WTC11 (cell line): ENCODE measurements at regions not wholly inside any gene's neighbourhood (a gene's known extent, or its start where the extent isn't known, plus 50 kb on each side); places are given as distances from the start of the nearest gene placed in this dataset.

ENCODE experiments used
- ATAC-seq: fragments of 200-7000 bp; cut with Tn5 transposase; 2 replicates; pipeline ENCODE4 v1.10.0; 2021; ENCODE audit warnings: mild to moderate bottlenecking, moderate library complexity
- CTCF ChIA-PET: fragments of 300-600 bp; sonication (Branson Sonifier 250); formaldehyde crosslinking; loops from one replicate; lab custom pipeline; 2021; ENCODE audit warnings: antibody characterized with exemption; lab: Charles Lee
- POLR2A ChIA-PET: fragments of 350-600 bp; sonication (Branson Sonifier 250); formaldehyde crosslinking; loops from one replicate; lab custom pipeline; 2021; ENCODE audit warnings: antibody characterized with exemption; lab: Charles Lee
- DNase-seq: peaks from one replicate; pipeline ENCODE4 v3.0.0; 2021; ENCODE audit warnings: low spot score
- H3K27ac Mint-ChIP-seq: 2 replicates; pipeline ENCODE4 v1.8.0; 2021; ENCODE audit warnings: mixed read lengths
- H3K27me3 Mint-ChIP-seq: 2 replicates; pipeline ENCODE4 v1.8.0; 2021; ENCODE audit warnings: low read depth, mild to moderate bottlenecking, moderate library complexity, mixed read lengths
- H3K36me3 Mint-ChIP-seq: 2 replicates; pipeline ENCODE4 v1.8.0; 2021; ENCODE audit warnings: mixed read lengths
- H3K4me1 Mint-ChIP-seq: 2 replicates; pipeline ENCODE4 v1.8.0; 2022; ENCODE audit warnings: mixed read lengths
- H3K4me3 Mint-ChIP-seq: 2 replicates; pipeline ENCODE4 v1.8.0; 2021; ENCODE audit warnings: mild to moderate bottlenecking, moderate library complexity, mixed read lengths
- H3K9me3 Mint-ChIP-seq: 2 replicates; pipeline ENCODE4 v1.8.0; 2021; ENCODE audit warnings: mixed read lengths
- AFF4 ChIP-seq: sonication (generic); formaldehyde crosslinking; IDR thresholded peaks from 2 replicates; pipeline ENCODE4 v1.8.1; 2023; ENCODE audit warnings: mild to moderate bottlenecking, missing genetic modification reagents, borderline replicate concordance
- ATF3 ChIP-seq: sonication (generic); formaldehyde crosslinking; conservative IDR thresholded peaks from 2 replicates; pipeline ENCODE4 v1.8.1; 2022; ENCODE audit warnings: mild to moderate bottlenecking, missing genetic modification reagents
- CBFB ChIP-seq: sonication (generic); formaldehyde crosslinking; IDR thresholded peaks from 2 replicates; pipeline ENCODE4 v1.8.1; 2022; ENCODE audit warnings: mild to moderate bottlenecking, low read depth, missing genetic modification reagents
- FOXP1 ChIP-seq: sonication (generic); formaldehyde crosslinking; IDR thresholded peaks from 2 replicates; pipeline ENCODE4 v1.8.0; 2022; ENCODE audit warnings: missing genetic modification reagents, mild to moderate bottlenecking, moderate library complexity, borderline replicate concordance
- HMGA2 ChIP-seq: fragments of 250-450 bp; sonication (Bioruptor Pico); IDR thresholded peaks from 2 replicates; pipeline ENCODE4 v1.4.0; 2021; ENCODE audit warnings: mild to moderate bottlenecking, moderate library complexity
- IRF1 ChIP-seq: sonication (generic); formaldehyde crosslinking; IDR thresholded peaks from 2 replicates; pipeline ENCODE4 v1.8.0; 2023; ENCODE audit warnings: missing genetic modification reagents
- JAZF1 ChIP-seq: fragments of 250-450 bp; sonication (Bioruptor Pico); IDR thresholded peaks from 2 replicates; pipeline ENCODE4 v1.9.0; 2021; ENCODE audit warnings: moderate library complexity, mild to moderate bottlenecking, inconsistent platforms
- MLX ChIP-seq: sonication (generic); formaldehyde crosslinking; IDR thresholded peaks from 2 replicates; pipeline ENCODE4 v1.8.1; 2023; ENCODE audit warnings: mild to moderate bottlenecking, missing genetic modification reagents, moderate library complexity
- NFE2L1 ChIP-seq: sonication (generic); formaldehyde crosslinking; IDR thresholded peaks from 2 replicates; pipeline ENCODE4 v1.8.1; 2023; ENCODE audit warnings: missing genetic modification reagents
- NR1H2 ChIP-seq: sonication (generic); formaldehyde crosslinking; IDR thresholded peaks from 2 replicates; pipeline ENCODE4 v1.9.0; 2021; ENCODE audit warnings: mild to moderate bottlenecking, moderate library complexity, missing genetic modification reagents
- OVOL2 ChIP-seq: fragments of 250-450 bp; sonication (Bioruptor Pico); IDR thresholded peaks from 2 replicates; pipeline ENCODE4 v1.9.0; 2021; ENCODE audit warnings: mild to moderate bottlenecking, borderline replicate concordance
- SMAD4 ChIP-seq: sonication (generic); formaldehyde crosslinking; IDR thresholded peaks from 2 replicates; pipeline ENCODE4 v1.8.0; 2022; ENCODE audit warnings: mild to moderate bottlenecking, missing genetic modification reagents
- SOX15 ChIP-seq: fragments of 250-450 bp; sonication (Bioruptor Pico); IDR thresholded peaks from 2 replicates; pipeline ENCODE4 v1.9.0; 2021; ENCODE audit warnings: mild to moderate bottlenecking
- TCF7 ChIP-seq: sonication (generic); formaldehyde crosslinking; IDR thresholded peaks from 2 replicates; pipeline ENCODE4 v1.8.0; 2022; ENCODE audit warnings: mild to moderate bottlenecking, low read depth, missing genetic modification reagents, moderate library complexity
- TEAD1 ChIP-seq: sonication (generic); formaldehyde crosslinking; IDR thresholded peaks from 2 replicates; pipeline ENCODE4 v1.8.0; 2022; ENCODE audit warnings: mild to moderate bottlenecking, missing genetic modification reagents
- TEAD4 ChIP-seq: sonication (generic); formaldehyde crosslinking; IDR thresholded peaks from 2 replicates; pipeline ENCODE4 v1.8.0; 2022; ENCODE audit warnings: mild to moderate bottlenecking, missing genetic modification reagents
- ZBTB43 ChIP-seq: sonication (generic); formaldehyde crosslinking; IDR thresholded peaks from 2 replicates; pipeline ENCODE4 v1.8.1; 2023; ENCODE audit warnings: mild to moderate bottlenecking, missing genetic modification reagents
- ZNF121 ChIP-seq: sonication (generic); formaldehyde crosslinking; IDR thresholded peaks from 2 replicates; pipeline ENCODE4 v1.8.0; 2023; ENCODE audit warnings: missing genetic modification reagents
- ZNF232 ChIP-seq: sonication (generic); formaldehyde crosslinking; IDR thresholded peaks from 2 replicates; pipeline ENCODE4 v1.8.0; 2022; ENCODE audit warnings: mild to moderate bottlenecking, missing genetic modification reagents
- ZNF263 ChIP-seq: sonication (generic); formaldehyde crosslinking; IDR thresholded peaks from 2 replicates; pipeline ENCODE4 v1.8.1; 2022; ENCODE audit warnings: low read depth, mild to moderate bottlenecking, moderate library complexity, missing genetic modification reagents
- ZNF416 ChIP-seq: fragments of 250-450 bp; sonication (Bioruptor Pico); IDR thresholded peaks from 2 replicates; pipeline ENCODE4 v1.9.0; 2021; ENCODE audit warnings: mild to moderate bottlenecking, inconsistent platforms
- ZNF423 ChIP-seq: fragments of 250-450 bp; sonication (Bioruptor Pico); IDR thresholded peaks from 2 replicates; pipeline ENCODE4 v2.1.2; 2022; ENCODE audit warnings: mild to moderate bottlenecking, moderate library complexity
- ZNF512 ChIP-seq: sonication (generic); formaldehyde crosslinking; IDR thresholded peaks from 2 replicates; pipeline ENCODE4 v1.8.1; 2022; ENCODE audit warnings: missing genetic modification reagents, borderline replicate concordance

GRCh38 chr18:10391506-10391905 is 62.9 kb upstream of the APCDD1 start:
- ChIA-PET CTCF (no interaction called here), POLR2A (no interaction called here)
- ATAC-seq = no peak
- DNase-seq = no peak
- Mint-ChIP-seq H3K27me3 (peaks cover 10% of the 10 kb centered on the region), H3K36me3 (no peaks in the 10 kb centered on the region), H3K4me3 (no peak overlapping the region), H3K9me3 (peaks cover 9% of the 10 kb centered on the region), H3K4me1 (no peaks in the 10 kb centered on the region), H3K27ac (no peak overlapping the region)
- no peak for TF ChIP-seq ZNF121
- TF ChIP-seq ZNF416 (CRISPR knock-in tag) = no peak
- no peak for TF ChIP-seq CBFB (CRISPR knock-in tag)
- TF ChIP-seq IRF1 = no peak
- no peak for TF ChIP-seq ZBTB43 (CRISPR knock-in tag)
- TF ChIP-seq JAZF1 (CRISPR knock-in tag) = no peak
- TF ChIP-seq TEAD1 = no peak
- TF ChIP-seq NR1H2 (CRISPR knock-in tag) = no peak
- no peak for TF ChIP-seq SMAD4 (CRISPR knock-in tag)
- no peak for TF ChIP-seq AFF4 (CRISPR knock-in tag)
- no peak for TF ChIP-seq HMGA2 (CRISPR knock-in tag)
- no peak for TF ChIP-seq ZNF263 (CRISPR knock-in tag)

- POLR2A ChIA-PET = interaction anchor here (0.6 kb wide), 1 partner anchor 22 kb away, joined by 5 read pairs; no protein-coding TSS in a partner anchor
- H3K4me3 Mint-ChIP-seq = no peak overlapping the region
- no peak for ATAC-seq
- 0 out of 2 replicates have a peak, but pooled peaks cover 8% of the 10 kb centered on the region for H3K9me3 Mint-ChIP-seq
- CTCF ChIA-PET = no interaction called here
- no peaks in the 10 kb centered on the region for H3K27me3 Mint-ChIP-seq
- no peak for DNase-seq
- no peaks in the 10 kb centered on the region for H3K36me3 Mint-ChIP-seq
- no peak overlapping the region for H3K27ac Mint-ChIP-seq
- TF ChIP-seq ZBTB43 (CRISPR knock-in tag) = no peak
- no peak for TF ChIP-seq ATF3 (CRISPR knock-in tag)
- TF ChIP-seq ZNF263 (CRISPR knock-in tag) = no peak
- TF ChIP-seq FOXP1 (CRISPR knock-in tag) = no peak
- no peak for TF ChIP-seq NFE2L1 (CRISPR knock-in tag)
- no peak for TF ChIP-seq ZNF423 (CRISPR knock-in tag)
- TF ChIP-seq ZNF512 (CRISPR knock-in tag) = no peak
- no peak for TF ChIP-seq SOX15 (CRISPR knock-in tag)
- no peak for TF ChIP-seq TEAD4
- no peak for TF ChIP-seq NR1H2 (CRISPR knock-in tag)
- no peak for TF ChIP-seq TCF7
- no peak for TF ChIP-seq CBFB (CRISPR knock-in tag)
- no peak for TF ChIP-seq OVOL2 (CRISPR knock-in tag)
- no peak for TF ChIP-seq MLX (CRISPR knock-in tag)
- no peak for TF ChIP-seq ZNF232 (CRISPR knock-in tag)
- TF ChIP-seq, all 79 proteins: peak for 0
- peaks cover 17% of the 10 kb centered on the region for H3K4me1 Mint-ChIP-seq
These were observed 57.4 kb upstream of the APCDD1 start for GRCh38 chr18:10397004-10397403.
